ENCODE measurements at regions not wholly inside any gene's neighbourhood (a gene's known extent, or its start where the extent isn't known, plus 50 kb on each side); places are given as distances from the start of the nearest gene placed in this dataset.
A peak's percentile ranks its signal among the peaks of the same experiment; 100 is the strongest.

- WGBS (ENCODE audit: low lambda C conversion rate, missing lambda C conversion rate): 75% methylated on average over 1 of the region's 1 CpG
- Histone ChIP-seq H3K79me2 (peaks cover 3% of the 10 kb centered on the region), H3K4me2 (no peak overlapping the region), H3K36me3 (replicated peaks; ENCODE audit: insufficient read depth, low read depth) (no peaks in the 10 kb centered on the region), H3K4me3 (no peak overlapping the region), H3K27ac (no peak overlapping the region), H3K4me1 (ENCODE audit: insufficient read depth) (no peaks in the 10 kb centered on the region), H4K20me1 (ENCODE audit: insufficient read depth, poor library complexity, severe bottlenecking) (no peaks in the 10 kb centered on the region), H3K27me3 (no peaks in the 10 kb centered on the region), H3K9me2 (replicated peaks; ENCODE audit: insufficient read depth) (no peaks in the 10 kb centered on the region), H2AFZ (no peak overlapping the region), H3K9me3 (ENCODE audit: low read depth) (no peaks in the 10 kb centered on the region)
- no peak for DNase-seq (ENCODE audit: low spot score)
- TF ChIP-seq EZH2phosphoT487 (IDR thresholded peaks at IDR 0.05; ENCODE audit: low read depth, severe bottlenecking, unreplicated experiment): no peak
- no peak for TF ChIP-seq EZH2 (IDR thresholded peaks at IDR 0.05; ENCODE audit: borderline replicate concordance)
- TF ChIP-seq CTCF (IDR thresholded peaks at IDR 0.05; ENCODE audit: poor library complexity): no peak
Observed at GRCh38 chr13:73948848-73949529, 185.2 kb downstream of the KLF12 start.

GRCh38 chr13:73945871-73946270 lies 188.3 kb downstream of the KLF12 start:
- no peak for DNase-seq (ENCODE audit: low spot score)
- H4K20me1 ChIP-seq (ENCODE audit: insufficient read depth, poor library complexity, severe bottlenecking): no peaks in the 10 kb centered on the region
- no peaks in the 10 kb centered on the region for H3K27me3 ChIP-seq
- H3K4me3 ChIP-seq: no peak overlapping the region
- TF ChIP-seq CTCF (IDR thresholded peaks at IDR 0.05; ENCODE audit: poor library complexity) (no peak), EZH2 (IDR thresholded peaks at IDR 0.05; ENCODE audit: borderline replicate concordance) (no peak)
- no peaks in the 10 kb centered on the region for H3K9me2 ChIP-seq (replicated peaks; ENCODE audit: insufficient read depth)
- no peaks in the 10 kb centered on the region for H3K9me3 ChIP-seq (ENCODE audit: low read depth)
- H2AFZ ChIP-seq: no peak overlapping the region
- no peaks in the 10 kb centered on the region for H3K36me3 ChIP-seq (replicated peaks; ENCODE audit: insufficient read depth, low read depth)
- H3K4me1 ChIP-seq (ENCODE audit: insufficient read depth): no peaks in the 10 kb centered on the region
- H3K27ac ChIP-seq: no peak overlapping the region
- WGBS (ENCODE audit: low lambda C conversion rate, missing lambda C conversion rate): 57% methylated on average over 5 of the region's 5 CpGs
- H3K4me2 ChIP-seq: no peak overlapping the region
- H3K79me2 ChIP-seq: peaks cover 3% of the 10 kb centered on the region

GRCh38 chr13:73945382-73945781 lies 188.8 kb downstream of the KLF12 start:
- Histone ChIP-seq H3K9me2 (replicated peaks; ENCODE audit: insufficient read depth) (no peaks in the 10 kb centered on the region), H3K27me3 (no peaks in the 10 kb centered on the region), H3K4me3 (no peak overlapping the region), H3K9me3 (ENCODE audit: low read depth) (no peaks in the 10 kb centered on the region), H4K20me1 (ENCODE audit: insufficient read depth, poor library complexity, severe bottlenecking) (no peaks in the 10 kb centered on the region), H3K27ac (no peak overlapping the region), H3K36me3 (replicated peaks; ENCODE audit: insufficient read depth, low read depth) (no peaks in the 10 kb centered on the region), H2AFZ (no peak overlapping the region), H3K4me1 (ENCODE audit: insufficient read depth) (no peaks in the 10 kb centered on the region), H3K4me2 (no peak overlapping the region), H3K79me2 (peaks cover 3% of the 10 kb centered on the region)
- WGBS (ENCODE audit: low lambda C conversion rate, missing lambda C conversion rate): 84% methylated on average over 3 of the region's 3 CpGs
- DNase-seq (ENCODE audit: low spot score): no peak
- TF ChIP-seq CTCF (IDR thresholded peaks at IDR 0.05; ENCODE audit: poor library complexity) (peak; percentile 10), EZH2phosphoT487 (IDR thresholded peaks at IDR 0.05; ENCODE audit: low read depth, severe bottlenecking, unreplicated experiment) (no peak), EZH2 (IDR thresholded peaks at IDR 0.05; ENCODE audit: borderline replicate concordance) (no peak)

- H3K27me3 ChIP-seq: no peaks in the 10 kb centered on the region
- H3K4me2 ChIP-seq: no peak overlapping the region
- no peak for TF ChIP-seq EZH2phosphoT487 (IDR thresholded peaks at IDR 0.05; ENCODE audit: low read depth, severe bottlenecking, unreplicated experiment)
- TF ChIP-seq CTCF (IDR thresholded peaks at IDR 0.05; ENCODE audit: poor library complexity): no peak
- H3K9me2 ChIP-seq (replicated peaks; ENCODE audit: insufficient read depth): no peaks in the 10 kb centered on the region
- no peak overlapping the region for H3K4me3 ChIP-seq
- no peaks in the 10 kb centered on the region for H3K4me1 ChIP-seq (ENCODE audit: insufficient read depth)
- H4K20me1 ChIP-seq (ENCODE audit: insufficient read depth, poor library complexity, severe bottlenecking): no peaks in the 10 kb centered on the region
- H3K79me2 ChIP-seq: peaks cover 3% of the 10 kb centered on the region
- no peak overlapping the region for H2AFZ ChIP-seq
- H3K36me3 ChIP-seq (replicated peaks; ENCODE audit: insufficient read depth, low read depth): no peaks in the 10 kb centered on the region
- no peak for DNase-seq (ENCODE audit: low spot score)
- no peaks in the 10 kb centered on the region for H3K9me3 ChIP-seq (ENCODE audit: low read depth)
- WGBS (ENCODE audit: low lambda C conversion rate, missing lambda C conversion rate): 44% methylated on average over 1 of the region's 1 CpG
- no peak overlapping the region for H3K27ac ChIP-seq
Observed at GRCh38 chr13:73943965-73944233, 190.3 kb downstream of the KLF12 start.

All from hepatocyte (in vitro differentiated cells).